AG04449 (cell line): ENCODE measurements at regions not wholly inside any gene's neighbourhood (a gene's known extent, or its start where the extent isn't known, plus 50 kb on each side); places are given as distances from the start of the nearest gene placed in this dataset.
A peak's percentile ranks its signal among the peaks of the same experiment; 100 is the strongest.

Source experiments
- CTCF ChIA-PET: fragments of 350-600 bp; formaldehyde crosslinking; extraction: SDS; loops from one replicate; lab custom pipeline; 2021; ENCODE audit warnings: antibody characterized with exemption; lab: Yijun Ruan, JAX
- POLR2A ChIA-PET: fragments of 400-600, 350-600 bp; formaldehyde crosslinking; extraction: SDS; loops from one replicate; lab custom pipeline; 2020; ENCODE audit warnings: antibody characterized with exemption, inconsistent platforms; lab: Yijun Ruan, JAX
- DNase-seq: peaks from one replicate; pipeline ENCODE4 v3.0.0-alpha.2; 2010; ENCODE audit warnings: low read depth, low spot score
- H3K4me3 ChIP-seq: 2 replicates; pipeline ENCODE4 v1.5.1; 2011; ENCODE audit warnings: low read depth, mild to moderate bottlenecking, control low read depth, low read length
- TF ChIP-seq, protein P1 (sequence below): IDR thresholded peaks from one replicate; pipeline ENCODE4 v1.5.1; 2011; ENCODE audit warnings: mild to moderate bottlenecking, moderate library complexity, low read length, control low read depth, inconsistent platforms; ENCODE audit not compliant: insufficient read depth; ENCODE audit errors: missing control alignments

DNA sequence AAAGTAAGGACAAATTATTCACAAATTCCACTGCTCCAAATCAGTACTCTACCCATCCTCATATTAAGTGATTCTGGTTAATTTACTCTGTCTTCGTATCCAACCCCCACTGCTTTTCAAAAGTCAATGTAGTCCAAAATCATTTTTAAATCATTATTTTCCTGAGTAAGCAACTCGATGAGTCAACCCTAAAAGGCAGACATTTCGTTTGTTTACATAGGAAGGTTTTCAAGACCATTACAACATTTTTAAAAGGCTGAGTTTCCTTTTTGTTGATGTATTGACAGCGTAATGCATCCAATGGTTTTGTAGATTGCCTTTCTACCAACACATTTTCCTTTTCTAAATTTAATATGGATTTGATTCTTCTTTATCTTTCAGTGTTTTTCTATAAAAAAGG, 523.0 kb upstream of the ANKRD30A start:
- TF ChIP-seq, protein P1, sequence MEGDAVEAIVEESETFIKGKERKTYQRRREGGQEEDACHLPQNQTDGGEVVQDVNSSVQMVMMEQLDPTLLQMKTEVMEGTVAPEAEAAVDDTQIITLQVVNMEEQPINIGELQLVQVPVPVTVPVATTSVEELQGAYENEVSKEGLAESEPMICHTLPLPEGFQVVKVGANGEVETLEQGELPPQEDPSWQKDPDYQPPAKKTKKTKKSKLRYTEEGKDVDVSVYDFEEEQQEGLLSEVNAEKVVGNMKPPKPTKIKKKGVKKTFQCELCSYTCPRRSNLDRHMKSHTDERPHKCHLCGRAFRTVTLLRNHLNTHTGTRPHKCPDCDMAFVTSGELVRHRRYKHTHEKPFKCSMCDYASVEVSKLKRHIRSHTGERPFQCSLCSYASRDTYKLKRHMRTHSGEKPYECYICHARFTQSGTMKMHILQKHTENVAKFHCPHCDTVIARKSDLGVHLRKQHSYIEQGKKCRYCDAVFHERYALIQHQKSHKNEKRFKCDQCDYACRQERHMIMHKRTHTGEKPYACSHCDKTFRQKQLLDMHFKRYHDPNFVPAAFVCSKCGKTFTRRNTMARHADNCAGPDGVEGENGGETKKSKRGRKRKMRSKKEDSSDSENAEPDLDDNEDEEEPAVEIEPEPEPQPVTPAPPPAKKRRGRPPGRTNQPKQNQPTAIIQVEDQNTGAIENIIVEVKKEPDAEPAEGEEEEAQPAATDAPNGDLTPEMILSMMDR = no peak
- ChIA-PET CTCF (no interaction called here), POLR2A (no interaction called here)
- H3K4me3 ChIP-seq = no peak overlapping the region
- DNase-seq = peak; percentile 34

DNA sequence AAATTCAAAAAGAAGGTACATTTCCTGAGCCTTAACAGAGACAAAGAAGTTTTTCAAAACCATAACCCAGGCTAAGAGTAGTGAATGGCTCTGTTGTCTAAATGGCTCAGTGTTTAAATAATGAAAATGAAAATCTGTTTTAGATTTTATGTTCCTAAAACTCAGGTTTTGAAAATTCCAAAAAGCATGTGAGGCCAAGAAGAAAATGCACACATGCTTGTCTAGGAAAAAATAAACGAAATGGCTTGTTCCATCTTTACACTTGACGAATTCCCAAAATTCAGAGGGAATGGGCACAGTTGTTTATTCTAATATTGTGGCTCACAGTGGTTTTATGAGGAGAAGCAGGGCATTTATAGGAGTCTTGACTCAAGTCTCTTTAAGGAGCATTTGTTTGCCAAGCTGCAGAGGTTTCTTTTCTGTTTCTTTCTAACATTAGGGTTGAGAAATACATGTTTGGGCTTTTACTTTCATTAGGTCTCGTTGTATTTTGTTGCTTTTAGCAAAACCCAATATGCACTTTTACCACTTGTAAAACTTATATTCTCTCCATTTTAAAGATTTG, 527.6 kb upstream of the ANKRD30A start:
- ChIA-PET POLR2A (no interaction called here), CTCF (interaction anchor here (1.3 kb wide), 1 partner anchor 14 kb away, joined by 3 read pairs; no protein-coding TSS in a partner anchor)
- no peak overlapping the region for H3K4me3 ChIP-seq
- no peak for DNase-seq
- TF ChIP-seq, protein P1 = no peak

DNA sequence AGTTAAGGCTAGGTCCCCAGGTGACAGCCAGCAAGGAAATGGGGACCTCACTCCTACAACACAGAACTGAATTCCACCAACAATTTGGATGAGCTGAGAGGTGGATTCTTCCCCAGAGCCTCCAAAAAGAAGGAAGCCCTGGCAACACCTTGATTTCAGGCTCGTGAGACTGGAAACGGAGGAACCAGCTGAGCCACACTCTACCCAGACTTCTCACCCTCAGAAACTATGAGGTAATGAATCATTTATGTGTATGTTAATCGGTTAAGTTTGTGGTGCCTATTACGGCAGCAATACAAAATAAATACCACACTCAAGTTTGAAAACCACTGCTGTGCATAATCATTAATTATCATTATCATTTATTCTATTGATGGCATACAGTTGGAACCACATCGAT, 532.4 kb upstream of the ANKRD30A start:
- no peak for DNase-seq
- TF ChIP-seq, protein P1 = no peak
- POLR2A ChIA-PET = no interaction called here
- no peak overlapping the region for H3K4me3 ChIP-seq
- CTCF ChIA-PET = interaction anchor here (1.7 kb wide), 1 partner anchor 39 kb away, joined by 4 read pairs; no protein-coding TSS in a partner anchor

DNA sequence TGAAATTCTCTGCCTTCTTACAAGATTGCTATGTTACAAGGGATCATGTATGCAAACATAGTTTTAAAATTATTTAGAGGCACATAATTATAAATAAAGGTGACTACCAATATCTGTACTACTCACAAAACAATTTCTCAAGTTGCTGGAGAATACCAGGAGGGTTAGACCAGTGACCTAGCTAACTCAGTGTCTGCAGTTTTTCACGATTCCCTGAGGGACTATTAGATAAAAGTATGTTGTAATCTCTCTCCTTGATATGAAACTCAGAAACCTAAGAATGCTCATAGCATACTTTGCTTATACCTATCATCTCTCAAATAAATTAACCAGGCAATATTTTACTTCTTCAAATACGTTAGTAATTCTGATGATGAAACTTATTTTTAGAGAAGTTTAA, 534.0 kb upstream of the ANKRD30A start:
- TF ChIP-seq, protein P1 = no peak
- DNase-seq = no peak
- no peak overlapping the region for H3K4me3 ChIP-seq
- POLR2A ChIA-PET = no interaction called here
- CTCF ChIA-PET = no interaction called here

DNA sequence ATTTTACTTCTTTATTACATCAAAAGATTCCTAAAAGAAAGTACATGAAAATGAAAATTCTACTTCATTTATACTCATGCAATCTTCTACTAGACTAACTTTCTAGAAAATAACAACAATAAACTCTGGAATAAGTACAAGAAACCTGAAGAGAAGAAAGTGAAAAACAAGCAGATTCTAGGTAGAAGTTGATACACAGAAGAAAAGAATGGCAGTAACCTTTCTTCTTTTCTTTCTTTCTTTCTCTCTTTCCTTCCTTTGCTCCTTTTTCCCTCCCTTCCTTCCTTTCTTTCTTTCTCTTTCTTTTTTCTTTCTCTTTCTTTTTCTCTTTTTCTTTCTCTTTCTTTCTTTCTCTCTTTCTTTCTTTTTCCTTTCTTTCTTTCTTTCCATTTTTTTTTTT, 541.7 kb upstream of the ANKRD30A start:
- POLR2A ChIA-PET = no interaction called here
- TF ChIP-seq, protein P1 = no peak
- no peak for DNase-seq
- CTCF ChIA-PET = no interaction called here
- no peak overlapping the region for H3K4me3 ChIP-seq

DNA sequence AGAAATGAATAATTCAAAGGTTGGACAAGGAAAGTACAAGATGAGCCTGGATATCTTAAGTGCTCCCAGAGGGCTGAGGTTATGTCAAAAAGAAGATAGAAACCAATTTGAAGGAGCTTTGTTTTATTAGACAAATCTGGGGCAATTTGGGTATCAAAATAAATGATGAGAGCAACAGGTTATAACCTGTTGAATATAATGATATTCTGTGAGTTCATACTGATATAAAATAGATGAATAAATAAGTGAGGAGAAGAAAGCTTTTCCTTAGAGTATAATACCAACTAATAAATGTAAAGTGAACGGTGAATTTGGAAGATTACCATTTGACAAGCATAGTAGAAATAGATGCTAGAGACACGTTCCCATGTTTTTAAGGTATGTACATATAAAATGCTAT, 544.2 kb upstream of the ANKRD30A start:
- POLR2A ChIA-PET = no interaction called here
- DNase-seq = no peak
- TF ChIP-seq, protein P1 = no peak
- CTCF ChIA-PET = no interaction called here
- no peak overlapping the region for H3K4me3 ChIP-seq
